Fibroblast of lung (primary cell): ENCODE measurements at regions not wholly inside any gene's neighbourhood (a gene's known extent, or its start where the extent isn't known, plus 50 kb on each side); places are given as distances from the start of the nearest gene placed in this dataset.
A peak's percentile ranks its signal among the peaks of the same experiment; 100 is the strongest.

Experiments
- DNase-seq, 2 donors: peaks; one replicate each; pipeline versions ENCODE4 v3.0.0 to v3.0.0-alpha.2; 2010; ENCODE audit warnings: low read depth in 2 of 2
- H2AFZ ChIP-seq: 2 replicates; pipeline ENCODE4 v1.5.1; 2012; ENCODE audit warnings: low read length, control low read depth, inconsistent platforms
- H3K27ac ChIP-seq: 2 replicates; pipeline ENCODE4 v1.5.1; 2011; ENCODE audit warnings: low read length, control low read depth; ENCODE audit not compliant: insufficient read depth
- H3K27me3 ChIP-seq: 2 replicates; pipeline ENCODE4 v1.5.1; 2011; ENCODE audit warnings: mild to moderate bottlenecking, low read length; ENCODE audit not compliant: control insufficient read depth, insufficient read depth
- H3K36me3 ChIP-seq: 2 replicates; pipeline ENCODE4 v1.5.1; 2011; ENCODE audit warnings: low read length; ENCODE audit not compliant: control insufficient read depth, insufficient read depth
- H3K4me1 ChIP-seq: 2 replicates; pipeline ENCODE4 v1.5.1; 2011; ENCODE audit warnings: low read length; ENCODE audit not compliant: control insufficient read depth, insufficient read depth; ENCODE audit errors: extremely low read depth
- H3K4me2 ChIP-seq: 2 replicates; pipeline ENCODE4 v1.5.1; 2011; ENCODE audit warnings: low read length, control low read depth; ENCODE audit not compliant: insufficient read depth; ENCODE audit errors: extremely low read depth
- H3K4me3 ChIP-seq, 4 experiments: fragments of 200-600 bp in 1 of 4; sonication (generic) in 1 of 4; replicated peaks in 1 of 4; 2 replicates each; pipeline ENCODE4 v1.5.1; 2011 to 2016; ENCODE audit warnings: low read length in 4 of 4, low read depth in 3 of 4, mild to moderate bottlenecking in 3 of 4, control low read depth in 2 of 4, inconsistent platforms in 1 of 4, mixed read lengths in 1 of 4; ENCODE audit not compliant: insufficient read depth in 1 of 4; ENCODE audit errors: control extremely low read depth in 1 of 4
- H3K79me2 ChIP-seq: 2 replicates; pipeline ENCODE4 v1.5.1; 2012; ENCODE audit warnings: mild to moderate bottlenecking, low read length, inconsistent platforms; ENCODE audit not compliant: control insufficient read depth, insufficient read depth
- H3K9ac ChIP-seq: 2 replicates; pipeline ENCODE4 v1.5.1; 2011; ENCODE audit warnings: mild to moderate bottlenecking, low read length, control low read depth; ENCODE audit not compliant: insufficient read depth
- H3K9me3 ChIP-seq: 2 replicates; pipeline ENCODE4 v1.5.1; 2012; ENCODE audit warnings: low read depth, low read length; ENCODE audit not compliant: control insufficient read depth, insufficient read depth
- H4K20me1 ChIP-seq: 2 replicates; pipeline ENCODE4 v1.5.1; 2011; ENCODE audit warnings: low read length; ENCODE audit not compliant: control insufficient read depth, insufficient read depth; ENCODE audit errors: extremely low read depth
- CTCF ChIP-seq, 2 donors: IDR thresholded peaks in 1 of 2; conservative IDR thresholded peaks in 1 of 2; 1 replicate in 1 of 2; 2 replicates in 1 of 2; pipeline ENCODE4 v1.5.1; 2011 to 2012; ENCODE audit warnings: low read length in 2 of 2, control low read depth in 1 of 2, inconsistent platforms in 1 of 2, low read depth in 1 of 2, mild to moderate bottlenecking in 1 of 2
- EZH2 ChIP-seq: IDR thresholded peaks from 2 replicates; pipeline ENCODE4 v1.5.1; 2012; ENCODE audit warnings: low read length, control low read depth, mild to moderate bottlenecking; ENCODE audit errors: missing control alignments

GRCh38 chr7:34382166-34382893 is 275.7 kb upstream of the NPSR1 start:
- H3K36me3 ChIP-seq: no peaks in the 10 kb centered on the region
- H4K20me1 ChIP-seq: no peaks in the 10 kb centered on the region
- H3K27me3 ChIP-seq: no peaks in the 10 kb centered on the region
- H3K9me3 ChIP-seq: no peaks in the 10 kb centered on the region
- no peak overlapping the region for H3K4me3 ChIP-seq
- no peak overlapping the region for H3K9ac ChIP-seq
- H3K4me2 ChIP-seq: no peak overlapping the region
- TF ChIP-seq CTCF (conservative IDR thresholded peaks at IDR 0.05 in 1 of 2, IDR thresholded peaks at IDR 0.05 in 1 of 2; ENCODE audit: low read depth in 1 of 2, low read length in 2 of 2) (no peak), EZH2 (no peak)
- no peak overlapping the region for H2AFZ ChIP-seq
- no peaks in the 10 kb centered on the region for H3K79me2 ChIP-seq
- H3K27ac ChIP-seq: no peak overlapping the region
- H3K4me1 ChIP-seq: no peaks in the 10 kb centered on the region
- no peak for DNase-seq

- no peaks in the 10 kb centered on the region for H3K79me2 ChIP-seq
- no peaks in the 10 kb centered on the region for H4K20me1 ChIP-seq
- TF ChIP-seq EZH2: no peak
- TF ChIP-seq CTCF (conservative IDR thresholded peaks at IDR 0.05 in 1 of 2, IDR thresholded peaks at IDR 0.05 in 1 of 2; ENCODE audit: low read depth in 1 of 2, low read length in 2 of 2): no peak
- H3K27me3 ChIP-seq: no peaks in the 10 kb centered on the region
- peak in 1 of 2 donors; percentile 29 for DNase-seq
- H2AFZ ChIP-seq: no peak overlapping the region
- no peaks in the 10 kb centered on the region for H3K4me1 ChIP-seq
- H3K4me3 ChIP-seq: no peak overlapping the region
- no peak overlapping the region for H3K9ac ChIP-seq
- H3K9me3 ChIP-seq: no peaks in the 10 kb centered on the region
- H3K27ac ChIP-seq: no peak overlapping the region
- no peak overlapping the region for H3K4me2 ChIP-seq
- H3K36me3 ChIP-seq: no peaks in the 10 kb centered on the region
Measured at GRCh38 chr7:34385384-34385783, 272.6 kb upstream of the NPSR1 start.

GRCh38 chr7:34389332-34390078 is 268.5 kb upstream of the NPSR1 start:
- no peak for DNase-seq
- Histone ChIP-seq H4K20me1 (no peaks in the 10 kb centered on the region), H3K9ac (no peak overlapping the region), H3K9me3 (no peaks in the 10 kb centered on the region), H3K27ac (no peak overlapping the region), H3K79me2 (no peaks in the 10 kb centered on the region), H3K27me3 (no peaks in the 10 kb centered on the region), H3K4me1 (no peaks in the 10 kb centered on the region), H3K36me3 (no peaks in the 10 kb centered on the region), H3K4me3 (no peak overlapping the region), H2AFZ (no peak overlapping the region), H3K4me2 (no peak overlapping the region)
- no peak for TF ChIP-seq CTCF (conservative IDR thresholded peaks at IDR 0.05 in 1 of 2, IDR thresholded peaks at IDR 0.05 in 1 of 2; ENCODE audit: low read depth in 1 of 2, low read length in 2 of 2)
- no peak for TF ChIP-seq EZH2
